Liver (tissue), 3 donors: ENCODE measurements at regions not wholly inside any gene's neighbourhood (a gene's known extent, or its start where the extent isn't known, plus 50 kb on each side); places are given as distances from the start of the nearest gene placed in this dataset.

Experiments used
- FOXA2 ChIP-seq: IDR thresholded peaks from 2 replicates; pipeline ENCODE4 v1.6.1; 2016; ENCODE audit warnings: antibody characterized with exemption
- RAD21 ChIP-seq, 2 donors: IDR thresholded peaks; 2 replicates each; pipeline ENCODE4 v1.6.1; 2016; ENCODE audit warnings: antibody characterized with exemption in 2 of 2, mild to moderate bottlenecking in 2 of 2
- SP1 ChIP-seq: IDR thresholded peaks from 2 replicates; pipeline ENCODE4 v1.6.1; 2018; ENCODE audit warnings: antibody characterized with exemption, mild to moderate bottlenecking
- TAF1 ChIP-seq: conservative IDR thresholded peaks from 2 replicates; pipeline ENCODE4 v1.6.1; 2016; ENCODE audit warnings: antibody characterized with exemption, mild to moderate bottlenecking
- YY1 ChIP-seq: IDR thresholded peaks from 2 replicates; pipeline ENCODE4 v1.6.1; 2016; ENCODE audit warnings: antibody characterized with exemption, mild to moderate bottlenecking
- TF ChIP-seq, protein P1 (sequence below): fragments of 150-350 bp; IDR thresholded peaks from 2 replicates; pipeline ENCODE4 v1.5.1; 2017; ENCODE audit warnings: improper control_type of control experiment, low read depth, low read length; ENCODE audit not compliant: missing input control
- TF ChIP-seq, protein P2 (sequence below): IDR thresholded peaks from 2 replicates; pipeline ENCODE4 v1.6.1; 2016; ENCODE audit warnings: antibody characterized with exemption
- TF ChIP-seq, protein P3 (sequence below): IDR thresholded peaks from 2 replicates; pipeline ENCODE4 v1.6.1; 2016; ENCODE audit warnings: antibody characterized with exemption, mild to moderate bottlenecking
- TF ChIP-seq, protein P4 (sequence below): IDR thresholded peaks from 2 replicates; pipeline ENCODE4 v1.6.1; 2016; ENCODE audit warnings: antibody characterized with exemption
- donor health status: healthy.
- donor health status: healthy.

GRCh38 chr6:5866547-5867051 lies 140.1 kb downstream of the NRN1 start:
- TF ChIP-seq, protein P1, sequence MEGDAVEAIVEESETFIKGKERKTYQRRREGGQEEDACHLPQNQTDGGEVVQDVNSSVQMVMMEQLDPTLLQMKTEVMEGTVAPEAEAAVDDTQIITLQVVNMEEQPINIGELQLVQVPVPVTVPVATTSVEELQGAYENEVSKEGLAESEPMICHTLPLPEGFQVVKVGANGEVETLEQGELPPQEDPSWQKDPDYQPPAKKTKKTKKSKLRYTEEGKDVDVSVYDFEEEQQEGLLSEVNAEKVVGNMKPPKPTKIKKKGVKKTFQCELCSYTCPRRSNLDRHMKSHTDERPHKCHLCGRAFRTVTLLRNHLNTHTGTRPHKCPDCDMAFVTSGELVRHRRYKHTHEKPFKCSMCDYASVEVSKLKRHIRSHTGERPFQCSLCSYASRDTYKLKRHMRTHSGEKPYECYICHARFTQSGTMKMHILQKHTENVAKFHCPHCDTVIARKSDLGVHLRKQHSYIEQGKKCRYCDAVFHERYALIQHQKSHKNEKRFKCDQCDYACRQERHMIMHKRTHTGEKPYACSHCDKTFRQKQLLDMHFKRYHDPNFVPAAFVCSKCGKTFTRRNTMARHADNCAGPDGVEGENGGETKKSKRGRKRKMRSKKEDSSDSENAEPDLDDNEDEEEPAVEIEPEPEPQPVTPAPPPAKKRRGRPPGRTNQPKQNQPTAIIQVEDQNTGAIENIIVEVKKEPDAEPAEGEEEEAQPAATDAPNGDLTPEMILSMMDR, result no peak
- TF ChIP-seq SP1 (no peak), RAD21 (IDR thresholded peaks at IDR 0.05) (no peak), FOXA2 (no peak), YY1 (no peak), TAF1 (no peak)
- TF ChIP-seq, protein P2, sequence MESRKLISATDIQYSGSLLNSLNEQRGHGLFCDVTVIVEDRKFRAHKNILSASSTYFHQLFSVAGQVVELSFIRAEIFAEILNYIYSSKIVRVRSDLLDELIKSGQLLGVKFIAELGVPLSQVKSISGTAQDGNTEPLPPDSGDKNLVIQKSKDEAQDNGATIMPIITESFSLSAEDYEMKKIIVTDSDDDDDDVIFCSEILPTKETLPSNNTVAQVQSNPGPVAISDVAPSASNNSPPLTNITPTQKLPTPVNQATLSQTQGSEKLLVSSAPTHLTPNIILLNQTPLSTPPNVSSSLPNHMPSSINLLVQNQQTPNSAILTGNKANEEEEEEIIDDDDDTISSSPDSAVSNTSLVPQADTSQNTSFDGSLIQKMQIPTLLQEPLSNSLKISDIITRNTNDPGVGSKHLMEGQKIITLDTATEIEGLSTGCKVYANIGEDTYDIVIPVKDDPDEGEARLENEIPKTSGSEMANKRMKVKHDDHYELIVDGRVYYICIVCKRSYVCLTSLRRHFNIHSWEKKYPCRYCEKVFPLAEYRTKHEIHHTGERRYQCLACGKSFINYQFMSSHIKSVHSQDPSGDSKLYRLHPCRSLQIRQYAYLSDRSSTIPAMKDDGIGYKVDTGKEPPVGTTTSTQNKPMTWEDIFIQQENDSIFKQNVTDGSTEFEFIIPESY, result no peak
- TF ChIP-seq, protein P3, sequence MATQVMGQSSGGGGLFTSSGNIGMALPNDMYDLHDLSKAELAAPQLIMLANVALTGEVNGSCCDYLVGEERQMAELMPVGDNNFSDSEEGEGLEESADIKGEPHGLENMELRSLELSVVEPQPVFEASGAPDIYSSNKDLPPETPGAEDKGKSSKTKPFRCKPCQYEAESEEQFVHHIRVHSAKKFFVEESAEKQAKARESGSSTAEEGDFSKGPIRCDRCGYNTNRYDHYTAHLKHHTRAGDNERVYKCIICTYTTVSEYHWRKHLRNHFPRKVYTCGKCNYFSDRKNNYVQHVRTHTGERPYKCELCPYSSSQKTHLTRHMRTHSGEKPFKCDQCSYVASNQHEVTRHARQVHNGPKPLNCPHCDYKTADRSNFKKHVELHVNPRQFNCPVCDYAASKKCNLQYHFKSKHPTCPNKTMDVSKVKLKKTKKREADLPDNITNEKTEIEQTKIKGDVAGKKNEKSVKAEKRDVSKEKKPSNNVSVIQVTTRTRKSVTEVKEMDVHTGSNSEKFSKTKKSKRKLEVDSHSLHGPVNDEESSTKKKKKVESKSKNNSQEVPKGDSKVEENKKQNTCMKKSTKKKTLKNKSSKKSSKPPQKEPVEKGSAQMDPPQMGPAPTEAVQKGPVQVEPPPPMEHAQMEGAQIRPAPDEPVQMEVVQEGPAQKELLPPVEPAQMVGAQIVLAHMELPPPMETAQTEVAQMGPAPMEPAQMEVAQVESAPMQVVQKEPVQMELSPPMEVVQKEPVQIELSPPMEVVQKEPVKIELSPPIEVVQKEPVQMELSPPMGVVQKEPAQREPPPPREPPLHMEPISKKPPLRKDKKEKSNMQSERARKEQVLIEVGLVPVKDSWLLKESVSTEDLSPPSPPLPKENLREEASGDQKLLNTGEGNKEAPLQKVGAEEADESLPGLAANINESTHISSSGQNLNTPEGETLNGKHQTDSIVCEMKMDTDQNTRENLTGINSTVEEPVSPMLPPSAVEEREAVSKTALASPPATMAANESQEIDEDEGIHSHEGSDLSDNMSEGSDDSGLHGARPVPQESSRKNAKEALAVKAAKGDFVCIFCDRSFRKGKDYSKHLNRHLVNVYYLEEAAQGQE, result no peak
- TF ChIP-seq, protein P4, sequence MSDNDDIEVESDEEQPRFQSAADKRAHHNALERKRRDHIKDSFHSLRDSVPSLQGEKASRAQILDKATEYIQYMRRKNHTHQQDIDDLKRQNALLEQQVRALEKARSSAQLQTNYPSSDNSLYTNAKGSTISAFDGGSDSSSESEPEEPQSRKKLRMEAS, result no peak
